ENCODE measurements at regions not wholly inside any gene's neighbourhood (a gene's known extent, or its start where the extent isn't known, plus 50 kb on each side); places are given as distances from the start of the nearest gene placed in this dataset.

GRCh38 chr14:97620066-97620465 lies 822.9 kb downstream of the VRK1 start:
- TF ChIP-seq E2F4 (CRISPR knock-in tag; IDR thresholded peaks at IDR 0.05; ENCODE audit: borderline replicate concordance, low read depth) (no peak), ATF3 (CRISPR knock-in tag; conservative IDR thresholded peaks at IDR 0.05) (no peak), ZNF396 (CRISPR knock-in tag; IDR thresholded peaks at IDR 0.05; ENCODE audit: borderline replicate concordance) (no peak), STAT6 (CRISPR knock-in tag; conservative IDR thresholded peaks at IDR 0.05; ENCODE audit: low read depth) (no peak), CTCF (IDR thresholded peaks at IDR 0.05) (no peak), USF1 (CRISPR knock-in tag; IDR thresholded peaks at IDR 0.05) (no peak), JUN (CRISPR knock-in tag; IDR thresholded peaks at IDR 0.05) (no peak), USF2 (CRISPR knock-in tag; IDR thresholded peaks at IDR 0.05) (no peak), SP1 (CRISPR knock-in tag; conservative IDR thresholded peaks at IDR 0.05) (no peak)

Measured in WTC11 (cell line).